ACC112 (cell line): ENCODE measurements at regions not wholly inside any gene's neighbourhood (a gene's known extent, or its start where the extent isn't known, plus 50 kb on each side); places are given as distances from the start of the nearest gene placed in this dataset.

Experiments used
- H2AFZ ChIP-seq: fragments of 200-600 bp; sonication (generic); one replicate; pipeline ENCODE4 v1.6.0; 2017; ENCODE audit warnings: antibody characterized with exemption, low read length; ENCODE audit not compliant: unreplicated experiment
- H3K27ac ChIP-seq: fragments of 200-600 bp; sonication (generic); 2 replicates; pipeline ENCODE4 v1.5.1; 2014; ENCODE audit warnings: low read depth, mild to moderate bottlenecking, antibody characterized with exemption, low read length, moderate library complexity
- H3K27me3 ChIP-seq: fragments of 200-600 bp; sonication (generic); 2 replicates; pipeline ENCODE4 v1.6.1; 2014; ENCODE audit warnings: mild to moderate bottlenecking, antibody characterized with exemption, low read length, moderate library complexity, mixed read lengths; ENCODE audit not compliant: insufficient read depth
- H3K36me3 ChIP-seq: fragments of 200-600 bp; sonication (generic); 2 replicates; pipeline ENCODE4 v1.6.1; 2016; ENCODE audit warnings: mild to moderate bottlenecking, antibody characterized with exemption, low read length, moderate library complexity, mixed read lengths; ENCODE audit not compliant: insufficient read depth
- H3K4me1 ChIP-seq: fragments of 200-600 bp; sonication (generic); one replicate; pipeline ENCODE4 v1.6.1; 2016; ENCODE audit warnings: low read length, mixed read lengths; ENCODE audit not compliant: insufficient read depth, unreplicated experiment, control insufficient read depth
- H3K4me3 ChIP-seq: fragments of 200-600 bp; sonication (generic); 2 replicates; pipeline ENCODE4 v1.5.1; 2014; ENCODE audit warnings: mild to moderate bottlenecking, low read depth, low read length
- H3K79me2 ChIP-seq: fragments of 200-600 bp; sonication (generic); one replicate; pipeline ENCODE4 v1.6.0; 2016; ENCODE audit warnings: low read length; ENCODE audit not compliant: control insufficient read depth, unreplicated experiment, insufficient read depth

DNA sequence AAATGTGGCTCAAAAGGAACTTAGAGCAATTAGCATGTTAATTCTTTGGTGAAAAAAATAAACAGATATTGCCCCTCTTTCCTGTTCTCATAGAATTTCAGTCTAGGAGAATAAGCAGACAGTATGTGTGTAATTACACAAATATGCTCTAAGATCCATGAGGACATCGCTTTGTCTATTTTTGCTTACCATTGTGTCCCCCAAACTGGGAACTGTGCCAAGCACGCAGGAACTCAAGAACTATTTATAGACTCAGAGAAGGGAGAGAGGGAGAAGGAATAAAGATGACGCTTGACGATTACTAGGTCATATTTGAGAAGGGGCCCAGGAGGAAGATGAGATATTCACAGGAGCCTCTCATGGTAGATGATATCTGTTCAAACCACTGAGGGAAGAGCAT lies 692.6 kb downstream of the RAB28 start:
- Histone ChIP-seq H3K27ac (no peak overlapping the region), H3K4me1 (no peaks in the 10 kb centered on the region), H3K36me3 (no peaks in the 10 kb centered on the region), H3K4me3 (no peak overlapping the region), H3K27me3 (no peaks in the 10 kb centered on the region), H2AFZ (no peak overlapping the region), H3K79me2 (no peaks in the 10 kb centered on the region)

DNA sequence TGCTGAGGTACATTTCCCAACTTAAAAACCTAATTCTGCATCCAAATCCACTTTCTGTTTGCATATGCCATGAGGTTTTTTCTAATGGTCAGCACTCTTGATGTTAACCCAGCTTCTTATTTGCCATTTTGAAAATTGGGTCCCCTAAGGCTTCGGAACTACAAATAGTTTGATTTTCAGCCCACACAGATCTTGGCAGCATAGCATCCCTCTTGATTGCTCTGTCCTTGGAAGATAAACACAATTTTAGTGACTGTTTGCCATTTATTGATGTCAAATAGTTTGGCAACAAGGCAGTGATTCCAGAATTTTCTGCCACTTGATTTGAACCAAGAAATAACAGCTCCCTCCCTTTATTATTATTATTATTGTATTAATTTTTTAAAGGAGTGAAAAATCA lies 696.9 kb downstream of the RAB28 start:
- Histone ChIP-seq H3K36me3 (no peaks in the 10 kb centered on the region), H2AFZ (no peak overlapping the region), H3K27me3 (no peaks in the 10 kb centered on the region), H3K4me3 (no peak overlapping the region), H3K79me2 (no peaks in the 10 kb centered on the region), H3K4me1 (no peaks in the 10 kb centered on the region), H3K27ac (no peak overlapping the region)

- Histone ChIP-seq H3K27me3 (no peaks in the 10 kb centered on the region), H3K4me1 (no peaks in the 10 kb centered on the region), H3K36me3 (no peaks in the 10 kb centered on the region), H3K4me3 (no peak overlapping the region), H2AFZ (no peak overlapping the region), H3K27ac (no peak overlapping the region), H3K79me2 (no peaks in the 10 kb centered on the region)
These were observed 705.4 kb downstream of the RAB28 start for GRCh38 chr4:12778706-12779105.

DNA sequence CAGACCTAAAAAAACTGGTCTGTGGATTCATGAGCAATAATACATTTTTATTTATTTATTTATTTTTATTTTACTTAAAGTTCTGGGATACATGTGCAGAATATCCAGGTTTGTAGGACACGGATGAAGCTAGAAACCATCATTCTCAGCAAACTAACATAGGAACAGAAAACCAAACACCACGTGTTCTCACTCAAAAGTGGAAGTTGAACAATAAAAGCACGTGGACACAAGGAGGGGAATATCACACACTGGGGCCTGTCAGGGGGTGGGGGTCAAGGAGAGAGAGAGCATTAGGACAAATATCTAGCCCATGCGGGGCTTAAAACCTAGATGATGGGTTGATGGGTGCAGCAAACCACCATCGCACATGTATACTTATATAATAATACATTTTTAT lies 705.9 kb downstream of the RAB28 start:
- Histone ChIP-seq H3K79me2 (no peaks in the 10 kb centered on the region), H3K4me3 (no peak overlapping the region), H3K4me1 (no peaks in the 10 kb centered on the region), H3K36me3 (no peaks in the 10 kb centered on the region), H3K27ac (no peak overlapping the region), H2AFZ (no peak overlapping the region), H3K27me3 (no peaks in the 10 kb centered on the region)

DNA sequence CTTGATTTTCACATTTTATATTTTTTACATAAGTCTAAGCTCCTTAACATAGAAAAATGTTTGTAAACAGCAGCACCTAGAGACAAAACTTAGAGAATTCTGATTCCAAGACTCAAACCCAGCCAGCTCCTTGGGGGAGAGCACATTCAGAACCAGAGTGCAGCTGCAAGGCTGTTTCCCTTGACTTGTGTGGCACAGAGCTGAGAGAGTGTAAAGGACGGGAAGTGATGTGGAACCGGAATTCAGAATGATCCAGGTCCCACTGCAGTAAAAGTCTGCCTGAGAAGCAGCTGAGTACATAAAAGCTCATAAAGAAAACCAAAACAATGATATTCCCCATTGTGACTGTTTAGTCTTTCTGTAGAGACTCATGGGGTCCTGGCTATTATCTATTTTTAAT lies 713.8 kb downstream of the RAB28 start:
- Histone ChIP-seq H3K36me3 (no peaks in the 10 kb centered on the region), H2AFZ (no peak overlapping the region), H3K27me3 (no peaks in the 10 kb centered on the region), H3K4me3 (no peak overlapping the region), H3K4me1 (no peaks in the 10 kb centered on the region), H3K27ac (no peak overlapping the region), H3K79me2 (no peaks in the 10 kb centered on the region)

GRCh38 chr4:12761694-12762093 lies 722.4 kb downstream of the RAB28 start:
- Histone ChIP-seq H2AFZ (no peak overlapping the region), H3K4me3 (no peak overlapping the region), H3K27ac (no peak overlapping the region), H3K27me3 (no peaks in the 10 kb centered on the region), H3K79me2 (no peaks in the 10 kb centered on the region), H3K4me1 (no peaks in the 10 kb centered on the region), H3K36me3 (no peaks in the 10 kb centered on the region)

DNA sequence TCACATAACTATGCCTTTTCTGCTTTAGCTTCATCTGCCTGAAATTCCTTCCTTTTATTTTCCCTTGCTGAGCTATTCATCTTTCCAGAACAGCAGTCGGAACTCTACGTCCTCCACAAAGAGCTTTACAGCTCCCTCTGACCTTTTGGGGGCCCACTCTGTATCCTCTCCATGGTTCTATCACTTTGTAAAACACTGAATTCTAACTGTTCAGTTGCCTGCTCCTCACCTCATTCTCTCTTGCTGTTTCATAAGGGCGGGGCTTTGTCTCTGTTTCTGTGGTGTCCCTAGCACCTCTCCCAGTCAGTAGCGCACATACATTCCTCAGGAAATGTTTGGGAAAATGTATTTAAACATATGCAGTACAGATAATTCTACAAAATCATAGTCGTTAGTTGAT lies 737.0 kb downstream of the RAB28 start:
- Histone ChIP-seq H3K79me2 (no peaks in the 10 kb centered on the region), H3K4me3 (no peak overlapping the region), H3K27me3 (no peaks in the 10 kb centered on the region), H2AFZ (no peak overlapping the region), H3K27ac (no peak overlapping the region), H3K4me1 (no peaks in the 10 kb centered on the region), H3K36me3 (no peaks in the 10 kb centered on the region)

DNA sequence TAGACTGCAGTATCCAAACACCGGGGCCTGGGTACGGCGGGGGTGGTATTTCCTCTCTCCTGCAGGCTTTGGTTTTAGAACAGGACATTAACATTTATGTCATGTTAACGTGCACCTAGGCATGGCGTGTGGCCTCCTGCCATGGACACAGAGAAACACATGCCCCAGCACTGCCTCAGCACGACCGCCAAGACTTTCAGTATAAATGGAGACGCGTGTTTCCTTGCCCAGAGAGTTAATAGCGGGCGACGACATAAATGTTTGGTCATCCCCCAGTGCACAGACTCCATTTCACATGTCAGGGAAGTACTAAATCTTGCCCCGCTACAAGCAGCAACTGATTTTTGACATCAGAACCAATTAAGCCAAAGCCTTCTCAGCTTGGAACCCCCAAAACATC lies 737.9 kb downstream of the RAB28 start:
- no peaks in the 10 kb centered on the region for H3K27me3 ChIP-seq
- no peak overlapping the region for H2AFZ ChIP-seq
- H3K36me3 ChIP-seq = no peaks in the 10 kb centered on the region
- H3K27ac ChIP-seq = no peak overlapping the region
- H3K79me2 ChIP-seq = no peaks in the 10 kb centered on the region
- no peaks in the 10 kb centered on the region for H3K4me1 ChIP-seq
- no peak overlapping the region for H3K4me3 ChIP-seq

- Histone ChIP-seq H3K27me3 (no peaks in the 10 kb centered on the region), H3K4me3 (no peak overlapping the region), H3K36me3 (no peaks in the 10 kb centered on the region), H3K4me1 (no peaks in the 10 kb centered on the region), H3K79me2 (no peaks in the 10 kb centered on the region), H3K27ac (no peak overlapping the region), H2AFZ (no peak overlapping the region)
These were observed 749.6 kb downstream of the RAB28 start for GRCh38 chr4:12734586-12734985.

DNA sequence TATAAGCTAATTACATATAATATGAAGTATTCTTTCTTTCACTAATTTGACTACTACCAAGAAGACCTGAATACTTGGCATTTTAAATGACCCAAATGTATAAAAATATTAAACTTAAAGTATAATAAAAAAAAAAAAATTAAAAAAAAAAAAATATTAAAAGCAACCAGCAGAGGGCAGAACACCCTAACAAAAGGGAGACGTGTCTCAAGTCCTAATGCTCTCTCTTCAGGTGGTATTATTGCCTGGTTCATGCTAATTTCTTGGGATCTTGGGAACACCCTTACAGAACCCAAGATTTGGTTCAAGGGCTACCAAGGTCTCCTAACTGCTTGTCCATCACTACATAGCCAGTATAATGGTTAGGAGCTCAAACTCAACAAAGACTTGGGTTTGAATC lies 754.8 kb downstream of the RAB28 start:
- Histone ChIP-seq H2AFZ (no peak overlapping the region), H3K4me1 (no peaks in the 10 kb centered on the region), H3K4me3 (no peak overlapping the region), H3K27me3 (peaks cover 8% of the 10 kb centered on the region; the same call in 1 of the 2 replicates), H3K27ac (no peak overlapping the region), H3K36me3 (no peaks in the 10 kb centered on the region), H3K79me2 (no peaks in the 10 kb centered on the region)

DNA sequence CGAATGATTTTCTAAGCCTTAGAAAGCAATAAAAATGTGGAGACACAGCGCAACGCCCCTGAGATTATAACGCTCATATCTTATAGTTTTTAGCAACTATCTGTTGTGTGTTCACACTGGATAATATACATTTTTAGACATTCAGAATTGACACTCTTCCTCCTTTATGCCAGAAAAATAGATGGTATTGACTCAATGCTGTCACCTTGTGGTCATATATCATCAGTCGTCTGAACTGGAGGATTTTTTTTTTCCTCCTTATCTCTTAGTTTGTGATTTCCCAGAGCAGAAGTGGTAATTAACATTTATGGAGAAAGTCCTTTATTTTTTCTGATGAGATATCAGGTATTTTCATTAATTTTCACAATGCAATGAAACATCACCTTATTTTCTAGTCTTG lies 759.6 kb downstream of the RAB28 start:
- Histone ChIP-seq H2AFZ (no peak overlapping the region), H3K27ac (no peak overlapping the region), H3K79me2 (no peaks in the 10 kb centered on the region), H3K4me1 (no peaks in the 10 kb centered on the region), H3K27me3 (peaks cover 20% of the 10 kb centered on the region; the same call in 1 of the 2 replicates), H3K4me3 (no peak overlapping the region), H3K36me3 (no peaks in the 10 kb centered on the region)
